CD4-positive, CD25-positive, alpha-beta regulatory T cell (primary cell): ENCODE measurements at regions not wholly inside any gene's neighbourhood (a gene's known extent, or its start where the extent isn't known, plus 50 kb on each side); places are given as distances from the start of the nearest gene placed in this dataset.

Experiments used
- ATAC-seq, 2 donors: fragments of 150-1000 bp; cut with Tn5 transposase; one replicate each; pipeline ENCODE4 v1.10.0; 2021; ENCODE audit warnings: low read depth in 2 of 2, moderate number of reproducible peaks in 2 of 2, moderate library complexity in 1 of 2
- DNase-seq, 3 donors: peaks; one replicate each; pipeline versions ENCODE4 v3.0.0 to v3.0.0-alpha.2; 2012 to 2022; ENCODE audit warnings: mixed read lengths in 1 of 3
- H3K27ac ChIP-seq: one replicate; pipeline ENCODE4 v1.7.0; 2013; ENCODE audit warnings: mild to moderate bottlenecking, low read length; ENCODE audit not compliant: insufficient read depth, poor library complexity, severe bottlenecking
- H3K27me3 ChIP-seq: one replicate; pipeline ENCODE4 v1.7.0; 2013; ENCODE audit warnings: low read length; ENCODE audit not compliant: control insufficient read depth, insufficient read depth
- H3K36me3 ChIP-seq: one replicate; pipeline ENCODE4 v1.7.0; 2013; ENCODE audit warnings: mild to moderate bottlenecking, low read length, moderate library complexity; ENCODE audit not compliant: control insufficient read depth, insufficient read depth
- H3K4me1 ChIP-seq: 2 replicates; pipeline ENCODE4 v1.7.0; 2013; ENCODE audit warnings: mild to moderate bottlenecking, low read length; ENCODE audit not compliant: insufficient read depth, control insufficient read depth, poor library complexity, severe bottlenecking
- H3K4me3 ChIP-seq: one replicate; pipeline ENCODE4 v1.7.0; 2013; ENCODE audit warnings: low read depth, mild to moderate bottlenecking, low read length, moderate library complexity
- H3K9me3 ChIP-seq, 2 experiments: 1 replicate in 1 of 2; 2 replicates in 1 of 2; pipeline ENCODE4 v1.7.0; 2013; ENCODE audit warnings: low read length in 2 of 2, mild to moderate bottlenecking in 1 of 2, moderate library complexity in 1 of 2; ENCODE audit not compliant: control insufficient read depth in 2 of 2
- H3K27ac Mint-ChIP-seq, 3 donors: one replicate each; pipeline ENCODE4 v1.8.0; 2020 to 2022; ENCODE audit warnings: mild to moderate bottlenecking in 3 of 3, mixed read lengths in 3 of 3, moderate library complexity in 2 of 3
- H3K27me3 Mint-ChIP-seq: one replicate; pipeline ENCODE4 v1.8.0; 2022; ENCODE audit warnings: mild to moderate bottlenecking, mixed read lengths
- H3K36me3 Mint-ChIP-seq: one replicate; pipeline ENCODE4 v1.8.0; 2020; ENCODE audit warnings: mixed read lengths
- H3K4me1 Mint-ChIP-seq, 4 donors: one replicate each; pipeline ENCODE4 v1.8.0; 2020 to 2022; ENCODE audit warnings: mixed read lengths in 4 of 4, mild to moderate bottlenecking in 1 of 4
- H3K4me3 Mint-ChIP-seq, 4 donors: one replicate each; pipeline ENCODE4 v1.8.0; 2020 to 2022; ENCODE audit warnings: mild to moderate bottlenecking in 4 of 4, mixed read lengths in 4 of 4, moderate library complexity in 3 of 4
- H3K9me3 Mint-ChIP-seq, 7 donors: one replicate each; pipeline ENCODE4 v1.8.0; 2020 to 2022; ENCODE audit warnings: mixed read lengths in 7 of 7, mild to moderate bottlenecking in 3 of 7, moderate library complexity in 2 of 7

GRCh38 chr10:37680716-37681616, 176.4 kb downstream of the ZNF248 start:
- Histone ChIP-seq H3K9me3 (peaks cover 0 to 13% of the 10 kb centered on the region in 2 experiments), H3K36me3 (no peaks in the 10 kb centered on the region), H3K27me3 (no peaks in the 10 kb centered on the region), H3K27ac (no peak overlapping the region), H3K4me1 (no peaks in the 10 kb centered on the region), H3K4me3 (no peak overlapping the region)
- DNase-seq (no peak), ATAC-seq (no peak)
- Mint-ChIP-seq H3K4me1 (no peaks in the 10 kb centered on the region), H3K4me3 (no peak overlapping the region), H3K36me3 (no peaks in the 10 kb centered on the region), H3K9me3 (peaks cover 0 to 7% (median 4%) of the 10 kb centered on the region in 7 donors), H3K27ac (no peak overlapping the region), H3K27me3 (no peaks in the 10 kb centered on the region)

- no peaks in the 10 kb centered on the region for H3K36me3 ChIP-seq
- no peak overlapping the region for H3K27ac ChIP-seq
- Mint-ChIP-seq H3K27ac (no peak overlapping the region), H3K9me3 (peaks cover 0 to 9% (median 5%) of the 10 kb centered on the region in 7 donors), H3K27me3 (no peaks in the 10 kb centered on the region), H3K4me1 (no peaks in the 10 kb centered on the region), H3K36me3 (no peaks in the 10 kb centered on the region), H3K4me3 (no peak overlapping the region)
- no peak overlapping the region for H3K4me3 ChIP-seq
- no peak for DNase-seq
- H3K9me3 ChIP-seq, result peaks cover 0 to 13% of the 10 kb centered on the region in 2 experiments
- H3K4me1 ChIP-seq, result no peaks in the 10 kb centered on the region
- no peaks in the 10 kb centered on the region for H3K27me3 ChIP-seq
- no peak for ATAC-seq
These were observed 177.1 kb downstream of the ZNF248 start for GRCh38 chr10:37680243-37680683.

GRCh38 chr10:37679465-37679864, 177.9 kb downstream of the ZNF248 start:
- H3K27me3 ChIP-seq, result no peaks in the 10 kb centered on the region
- H3K9me3 Mint-ChIP-seq, result peaks cover 0 to 7% (median 6%) of the 10 kb centered on the region in 7 donors
- H3K9me3 ChIP-seq, result peaks cover 0 to 13% of the 10 kb centered on the region in 2 experiments
- H3K4me1 Mint-ChIP-seq, result no peaks in the 10 kb centered on the region
- no peaks in the 10 kb centered on the region for H3K27me3 Mint-ChIP-seq
- no peak for ATAC-seq
- H3K4me3 Mint-ChIP-seq, result no peak overlapping the region
- no peaks in the 10 kb centered on the region for H3K4me1 ChIP-seq
- no peak overlapping the region for H3K27ac ChIP-seq
- H3K36me3 Mint-ChIP-seq, result no peaks in the 10 kb centered on the region
- no peak for DNase-seq
- no peak overlapping the region for H3K27ac Mint-ChIP-seq
- H3K4me3 ChIP-seq, result no peak overlapping the region
- no peaks in the 10 kb centered on the region for H3K36me3 ChIP-seq

GRCh38 chr10:37675449-37675848, 182.0 kb downstream of the ZNF248 start:
- Histone ChIP-seq H3K27me3 (no peaks in the 10 kb centered on the region), H3K4me1 (no peaks in the 10 kb centered on the region), H3K4me3 (no peak overlapping the region), H3K9me3 (peaks cover 0 to 8% of the 10 kb centered on the region in 2 experiments), H3K36me3 (no peaks in the 10 kb centered on the region), H3K27ac (no peak overlapping the region)
- H3K4me1 Mint-ChIP-seq, result no peaks in the 10 kb centered on the region
- no peaks in the 10 kb centered on the region for H3K27me3 Mint-ChIP-seq
- DNase-seq, result no peak
- no peaks in the 10 kb centered on the region for H3K36me3 Mint-ChIP-seq
- no peak overlapping the region for H3K27ac Mint-ChIP-seq
- peaks cover 0 to 15% (median 6%) of the 10 kb centered on the region in 7 donors for H3K9me3 Mint-ChIP-seq
- ATAC-seq, result no peak
- no peak overlapping the region for H3K4me3 Mint-ChIP-seq

- Mint-ChIP-seq H3K36me3 (no peaks in the 10 kb centered on the region), H3K4me3 (no peak overlapping the region), H3K4me1 (no peaks in the 10 kb centered on the region), H3K27me3 (no peaks in the 10 kb centered on the region), H3K27ac (no peak overlapping the region), H3K9me3 (peaks cover 0 to 37% (median 9%) of the 10 kb centered on the region in 7 donors)
- no peak overlapping the region for H3K27ac ChIP-seq
- H3K4me1 ChIP-seq, result no peaks in the 10 kb centered on the region
- H3K36me3 ChIP-seq, result no peaks in the 10 kb centered on the region
- DNase-seq (no peak), ATAC-seq (no peak)
- no peaks in the 10 kb centered on the region for H3K9me3 ChIP-seq
- H3K4me3 ChIP-seq, result no peak overlapping the region
- H3K27me3 ChIP-seq, result no peaks in the 10 kb centered on the region
These were observed 185.6 kb downstream of the ZNF248 start for GRCh38 chr10:37671802-37672201.

GRCh38 chr10:37667736-37668135, 189.7 kb downstream of the ZNF248 start:
- H3K36me3 Mint-ChIP-seq, result no peaks in the 10 kb centered on the region

GRCh38 chr10:37654466-37654865, 202.9 kb downstream of the ZNF248 start:
- peaks cover 4 to 44% (median 18%) of the 10 kb centered on the region in 7 donors for H3K9me3 Mint-ChIP-seq
- no peaks in the 10 kb centered on the region for H3K36me3 ChIP-seq
- H3K4me1 Mint-ChIP-seq, result no peaks in the 10 kb centered on the region
- ATAC-seq, result no peak
- peaks cover 3% of the 10 kb centered on the region for H3K36me3 Mint-ChIP-seq
- H3K9me3 ChIP-seq, result peaks cover 0 to 10% of the 10 kb centered on the region in 2 experiments
- no peaks in the 10 kb centered on the region for H3K27me3 Mint-ChIP-seq
- no peaks in the 10 kb centered on the region for H3K4me1 ChIP-seq
- H3K27ac ChIP-seq, result no peak overlapping the region
- no peak for DNase-seq
- H3K4me3 Mint-ChIP-seq, result no peak overlapping the region
- H3K4me3 ChIP-seq, result no peak overlapping the region
- no peak overlapping the region for H3K27ac Mint-ChIP-seq
- no peaks in the 10 kb centered on the region for H3K27me3 ChIP-seq

More at GRCh38 chr10:37667736-37668135, 189.7 kb downstream of the ZNF248 start:
- Histone ChIP-seq H3K27me3 (no peaks in the 10 kb centered on the region), H3K4me3 (no peak overlapping the region), H3K27ac (no peak overlapping the region), H3K36me3 (no peaks in the 10 kb centered on the region), H3K9me3 (no peaks in the 10 kb centered on the region), H3K4me1 (no peaks in the 10 kb centered on the region)
- no peak overlapping the region for H3K4me3 Mint-ChIP-seq
- DNase-seq, result no peak
- H3K4me1 Mint-ChIP-seq, result no peaks in the 10 kb centered on the region
- H3K27ac Mint-ChIP-seq, result no peak overlapping the region
- no peaks in the 10 kb centered on the region for H3K27me3 Mint-ChIP-seq
- H3K9me3 Mint-ChIP-seq, result peaks cover 0 to 37% (median 17%) of the 10 kb centered on the region in 7 donors
- no peak for ATAC-seq

- Mint-ChIP-seq H3K9me3 (peaks cover 0 to 15% (median 6%) of the 10 kb centered on the region in 7 donors), H3K27me3 (no peaks in the 10 kb centered on the region), H3K27ac (no peak overlapping the region), H3K36me3 (no peaks in the 10 kb centered on the region), H3K4me1 (peaks cover 0 to 2% (median 0%) of the 10 kb centered on the region in 4 donors), H3K4me3 (no peak overlapping the region)
- no peak for DNase-seq
- no peaks in the 10 kb centered on the region for H3K4me1 ChIP-seq
- no peaks in the 10 kb centered on the region for H3K27me3 ChIP-seq
- no peak overlapping the region for H3K27ac ChIP-seq
- ATAC-seq, result no peak
- no peaks in the 10 kb centered on the region for H3K9me3 ChIP-seq
- no peak overlapping the region for H3K4me3 ChIP-seq
- no peaks in the 10 kb centered on the region for H3K36me3 ChIP-seq
These were observed 214.2 kb downstream of the ZNF248 start for GRCh38 chr10:37643187-37643586.
